GM23338 (cell line): ENCODE measurements at regions not wholly inside any gene's neighbourhood (a gene's known extent, or its start where the extent isn't known, plus 50 kb on each side); places are given as distances from the start of the nearest gene placed in this dataset.

Experiments used
- ATAC-seq: fragments of 200-7000 bp; cut with Tn5 transposase; 3 replicates; pipeline ENCODE4 v1.9.1; 2020
- DNase-seq: peaks from one replicate; pipeline ENCODE4 v3.0.0-alpha.2; 2015; ENCODE audit warnings: low spot score
- H2AFZ ChIP-seq: fragments of 200-600 bp; sonication (generic); 2 replicates; pipeline ENCODE4 v1.8.0; 2016; ENCODE audit warnings: antibody characterized with exemption, mild to moderate bottlenecking, moderate library complexity
- H3F3A ChIP-seq: fragments of 200-600 bp; sonication (generic); replicated peaks from 2 replicates; pipeline ENCODE4 v1.8.0; 2017; ENCODE audit warnings: antibody characterized with exemption, mixed run types, low read depth
- H3K27ac ChIP-seq: fragments of 200-600 bp; sonication (generic); 2 replicates; pipeline ENCODE4 v1.6.1; 2016; ENCODE audit warnings: low read depth
- H3K27me3 ChIP-seq: fragments of 200-600 bp; sonication (generic); 2 replicates; pipeline ENCODE4 v1.8.0; 2016; ENCODE audit warnings: mild to moderate bottlenecking, mixed run types, moderate library complexity; ENCODE audit not compliant: insufficient read depth
- H3K36me3 ChIP-seq: fragments of 200-600 bp; sonication (generic); 2 replicates; pipeline ENCODE4 v1.8.0; 2016; ENCODE audit warnings: mild to moderate bottlenecking; ENCODE audit not compliant: insufficient read depth
- H3K4me1 ChIP-seq: fragments of 200-600 bp; sonication (generic); 2 replicates; pipeline ENCODE4 v1.8.0; 2016; ENCODE audit warnings: mild to moderate bottlenecking, moderate library complexity; ENCODE audit not compliant: insufficient read depth
- H3K4me2 ChIP-seq: fragments of 200-600 bp; sonication (generic); 2 replicates; pipeline ENCODE4 v1.7.1; 2017; ENCODE audit warnings: mixed run types
- H3K4me3 ChIP-seq: fragments of 200-600 bp; sonication (generic); 2 replicates; pipeline ENCODE4 v1.6.1; 2016; ENCODE audit warnings: mixed run types
- H3K79me2 ChIP-seq: fragments of 200-600 bp; sonication (generic); replicated peaks from 2 replicates; pipeline ENCODE4 v1.8.0; 2017; ENCODE audit warnings: mild to moderate bottlenecking; ENCODE audit not compliant: insufficient read depth
- H3K9me2 ChIP-seq: fragments of 200-600 bp; sonication (generic); 2 replicates; pipeline ENCODE4 v1.8.0; 2017; ENCODE audit not compliant: insufficient read depth
- H4K20me1 ChIP-seq: fragments of 200-600 bp; sonication (generic); replicated peaks from 2 replicates; pipeline ENCODE4 v1.8.0; 2017; ENCODE audit warnings: mild to moderate bottlenecking; ENCODE audit not compliant: insufficient read depth
- H3K27ac Mint-ChIP-seq: 2 replicates; pipeline ENCODE4 v1.8.0; 2020; ENCODE audit warnings: inconsistent platforms, mild to moderate bottlenecking, moderate library complexity, mixed read lengths
- H3K27me3 Mint-ChIP-seq: 3 replicates; pipeline ENCODE4 v1.8.0; 2022; ENCODE audit warnings: low read depth, mild to moderate bottlenecking, moderate library complexity, mixed read lengths, inconsistent platforms; ENCODE audit not compliant: insufficient read depth, poor library complexity
- H3K36me3 Mint-ChIP-seq: 3 replicates; pipeline ENCODE4 v1.8.0; 2021; ENCODE audit warnings: low read depth, mild to moderate bottlenecking, inconsistent platforms, moderate library complexity, mixed read lengths
- H3K4me1 Mint-ChIP-seq: 3 replicates; pipeline ENCODE4 v1.8.0; 2020; ENCODE audit warnings: mild to moderate bottlenecking, inconsistent platforms, mixed read lengths
- H3K4me3 Mint-ChIP-seq: 3 replicates; pipeline ENCODE4 v1.8.0; 2021; ENCODE audit warnings: moderate library complexity, mild to moderate bottlenecking, inconsistent platforms, mixed read lengths
- H3K9me3 Mint-ChIP-seq: 3 replicates; pipeline ENCODE4 v1.8.0; 2020; ENCODE audit warnings: moderate library complexity, mild to moderate bottlenecking, inconsistent platforms, mixed read lengths
- CREB1 ChIP-seq: fragments of 250-450 bp; sonication (Bioruptor Pico); IDR thresholded peaks from 2 replicates; pipeline ENCODE4 v1.5.0; 2020; ENCODE audit warnings: low read depth, mild to moderate bottlenecking, moderate library complexity
- CTCF ChIP-seq, 2 experiments: fragments of 200-600 bp in 1 of 2; sonication (generic) in 1 of 2; conservative IDR thresholded peaks; 2 replicates each; pipeline versions ENCODE4 v1.5.1 to v1.6.1; 2016 to 2017; ENCODE audit warnings: antibody characterized with exemption in 2 of 2, low read depth in 2 of 2, mild to moderate bottlenecking in 2 of 2, moderate library complexity in 1 of 2
- ETS1 ChIP-seq: IDR thresholded peaks from 2 replicates; pipeline ENCODE4 v1.6.1; 2016; ENCODE audit warnings: antibody characterized with exemption
- EZH2 ChIP-seq: fragments of 200-600 bp; sonication (generic); IDR thresholded peaks from one replicate; pipeline ENCODE4 v1.8.0; 2017; ENCODE audit warnings: antibody characterized with exemption, mild to moderate bottlenecking, low read depth; ENCODE audit not compliant: unreplicated experiment
- EZH2phosphoT487 ChIP-seq: fragments of 200-600 bp; sonication (generic); IDR thresholded peaks from one replicate; pipeline ENCODE4 v1.8.1; 2018; ENCODE audit warnings: antibody characterized with exemption; ENCODE audit not compliant: unreplicated experiment
- JUNB ChIP-seq: IDR thresholded peaks from one replicate; pipeline ENCODE4 v1.6.1; 2016; ENCODE audit warnings: antibody characterized with exemption; ENCODE audit not compliant: unreplicated experiment
- NANOG ChIP-seq: IDR thresholded peaks from 2 replicates; pipeline ENCODE4 v1.6.1; 2016; ENCODE audit warnings: antibody characterized with exemption, borderline replicate concordance
- REST ChIP-seq: IDR thresholded peaks from one replicate; pipeline ENCODE4 v1.6.1; 2018; ENCODE audit warnings: antibody characterized with exemption; ENCODE audit not compliant: unreplicated experiment
- STAT1 ChIP-seq: IDR thresholded peaks from one replicate; pipeline ENCODE4 v1.6.1; 2016; ENCODE audit warnings: antibody characterized with exemption; ENCODE audit not compliant: unreplicated experiment
- ZNF114 ChIP-seq: fragments of 250-450 bp; sonication (Bioruptor Pico); IDR thresholded peaks from 2 replicates; pipeline ENCODE4 v1.5.0; 2020; ENCODE audit warnings: mild to moderate bottlenecking, moderate library complexity
- ZNF331 ChIP-seq: fragments of 250-450 bp; sonication (Bioruptor Pico); IDR thresholded peaks from 2 replicates; pipeline ENCODE4 v1.5.0; 2020; ENCODE audit warnings: low read depth, mild to moderate bottlenecking, moderate library complexity

GRCh38 chr13:107124730-107125129 is 556.8 kb upstream of the ARGLU1 start:
- Histone ChIP-seq H2AFZ (no peak overlapping the region), H3K27ac (no peak overlapping the region), H3K36me3 (no peaks in the 10 kb centered on the region), H3K79me2 (no peaks in the 10 kb centered on the region), H3K4me2 (no peak overlapping the region), H4K20me1 (no peaks in the 10 kb centered on the region), H3K4me1 (no peaks in the 10 kb centered on the region), H3K4me3 (no peak overlapping the region), H3F3A (no peaks in the 10 kb centered on the region), H3K27me3 (no peaks in the 10 kb centered on the region), H3K9me2 (no peaks in the 10 kb centered on the region)
- Mint-ChIP-seq H3K9me3 (peaks cover 6% of the 10 kb centered on the region), H3K36me3 (no peaks in the 10 kb centered on the region; the same call in 2 of the 3 replicates), H3K4me3 (no peak overlapping the region), H3K27me3 (no peaks in the 10 kb centered on the region), H3K4me1 (peaks cover 5% of the 10 kb centered on the region; the same call in 1 of the 3 replicates), H3K27ac (no peak overlapping the region)
- no peak for ATAC-seq
- TF ChIP-seq NANOG, result no peak
- no peak for TF ChIP-seq ZNF114 (CRISPR knock-in tag)
- no peak for TF ChIP-seq ETS1
- no peak for TF ChIP-seq EZH2
- no peak for TF ChIP-seq EZH2phosphoT487
- no peak for DNase-seq

GRCh38 chr13:107124129-107124718 is 556.3 kb upstream of the ARGLU1 start:
- Mint-ChIP-seq H3K4me3 (no peak overlapping the region), H3K27me3 (no peaks in the 10 kb centered on the region), H3K36me3 (no peaks in the 10 kb centered on the region; the same call in 2 of the 3 replicates), H3K9me3 (peaks cover 6% of the 10 kb centered on the region), H3K27ac (no peak overlapping the region), H3K4me1 (peaks cover 5% of the 10 kb centered on the region; the same call in 1 of the 3 replicates)
- H3F3A ChIP-seq, result no peaks in the 10 kb centered on the region
- H3K4me1 ChIP-seq, result no peaks in the 10 kb centered on the region
- no peaks in the 10 kb centered on the region for H3K9me2 ChIP-seq
- no peak overlapping the region for H3K4me3 ChIP-seq
- H3K4me2 ChIP-seq, result no peak overlapping the region
- ATAC-seq (no peak), DNase-seq (peak; percentile 46)
- H3K27ac ChIP-seq, result no peak overlapping the region
- H4K20me1 ChIP-seq, result no peaks in the 10 kb centered on the region
- TF ChIP-seq CTCF (conservative IDR thresholded peaks at IDR 0.05; ENCODE audit: low read depth in 2 of 2), result peak in 1 of 2 experiments; percentile 76; a peak in 3 of 4 replicates
- no peak for TF ChIP-seq ZNF331 (CRISPR knock-in tag)
- H2AFZ ChIP-seq, result no peak overlapping the region
- no peaks in the 10 kb centered on the region for H3K27me3 ChIP-seq
- no peaks in the 10 kb centered on the region for H3K36me3 ChIP-seq
- H3K79me2 ChIP-seq, result no peaks in the 10 kb centered on the region

- Mint-ChIP-seq H3K4me3 (no peak overlapping the region), H3K9me3 (no peaks in the 10 kb centered on the region), H3K36me3 (no peaks in the 10 kb centered on the region), H3K4me1 (peaks cover 5% of the 10 kb centered on the region; the same call in 1 of the 3 replicates), H3K27ac (no peak overlapping the region), H3K27me3 (peaks cover 2% of the 10 kb centered on the region)
- no peak overlapping the region for H3K4me3 ChIP-seq
- DNase-seq, result no peak
- H3F3A ChIP-seq, result no peaks in the 10 kb centered on the region
- H3K36me3 ChIP-seq, result no peaks in the 10 kb centered on the region
- no peaks in the 10 kb centered on the region for H3K4me1 ChIP-seq
- H3K9me2 ChIP-seq, result no peaks in the 10 kb centered on the region
- H4K20me1 ChIP-seq, result no peaks in the 10 kb centered on the region
- no peak overlapping the region for H3K4me2 ChIP-seq
- no peak overlapping the region for H2AFZ ChIP-seq
- H3K27me3 ChIP-seq, result no peaks in the 10 kb centered on the region
- no peak for ATAC-seq
- H3K79me2 ChIP-seq, result no peaks in the 10 kb centered on the region
- H3K27ac ChIP-seq, result no peak overlapping the region
- no peak for TF ChIP-seq JUNB
- no peak for TF ChIP-seq EZH2phosphoT487
- no peak for TF ChIP-seq STAT1
- TF ChIP-seq ZNF331 (CRISPR knock-in tag), result no peak
- no peak for TF ChIP-seq ETS1
- TF ChIP-seq ZNF114 (CRISPR knock-in tag), result no peak
- no peak for TF ChIP-seq EZH2
- no peak for TF ChIP-seq NANOG
- no peak for TF ChIP-seq CREB1 (CRISPR knock-in tag)
- no peak for TF ChIP-seq REST
Observed at GRCh38 chr13:107121793-107122192, 553.9 kb upstream of the ARGLU1 start.
